G401.6 (cell line): ENCODE measurements at regions not wholly inside any gene's neighbourhood (a gene's known extent, or its start where the extent isn't known, plus 50 kb on each side); places are given as distances from the start of the nearest gene placed in this dataset.
"Not testable (repeated sequence)": the region's sequence is repeated elsewhere in the genome, so short reads cannot be mapped to it uniquely, and the experiment has no call there.

ENCODE experiments used
- FAIRE-seq: peaks from 2 replicates; lab custom pipeline; 2012; peaks lifted over from hg19 to GRCh38; lab: Jason Lieb, UNC

- FAIRE-seq: not testable (repeated sequence)
Measured at GRCh38 chr17:445839-446238, 93.2 kb upstream of the RPH3AL start, which contains the start of gene RFLNB. RFLNB (minus strand) TSS chr17:445939.

GRCh38 chr17:444879-445454 is 92.4 kb upstream of the RPH3AL start:
- no peak for FAIRE-seq

GRCh38 chr17:443109-443508 is 90.5 kb upstream of the RPH3AL start:
- no peak for FAIRE-seq

GRCh38 chr17:441155-441950 is 88.7 kb upstream of the RPH3AL start:
- FAIRE-seq: no peak

- no peak for FAIRE-seq
Measured at GRCh38 chr17:438191-438590, 85.6 kb upstream of the RPH3AL start.

GRCh38 chr17:437545-437944 is 84.9 kb upstream of the RPH3AL start:
- no peak for FAIRE-seq

GRCh38 chr17:436571-436970 is 84.0 kb upstream of the RPH3AL start:
- no peak for FAIRE-seq

- FAIRE-seq: not testable (repeated sequence)
Measured at GRCh38 chr17:432471-432870, 79.9 kb upstream of the RPH3AL start.

GRCh38 chr17:431494-431893 is 78.9 kb upstream of the RPH3AL start:
- FAIRE-seq: no peak

GRCh38 chr17:429589-429988 is 77.0 kb upstream of the RPH3AL start:
- no peak for FAIRE-seq

GRCh38 chr17:428414-428813 is 75.8 kb upstream of the RPH3AL start:
- FAIRE-seq: no peak

GRCh38 chr17:427891-428290 is 75.3 kb upstream of the RPH3AL start:
- FAIRE-seq: no peak

- FAIRE-seq: no peak
Measured at GRCh38 chr17:427327-427726, 74.7 kb upstream of the RPH3AL start.

GRCh38 chr17:422196-422930 is 69.8 kb upstream of the RPH3AL start:
- FAIRE-seq: no peak

GRCh38 chr17:420479-421175 is 68.0 kb upstream of the RPH3AL start:
- FAIRE-seq: no peak

GRCh38 chr17:419073-419735 is 66.6 kb upstream of the RPH3AL start:
- FAIRE-seq: no peak

GRCh38 chr17:418421-418751 is 65.8 kb upstream of the RPH3AL start:
- no peak for FAIRE-seq

- FAIRE-seq: no peak
Measured at GRCh38 chr17:417691-418420, 65.2 kb upstream of the RPH3AL start.

- FAIRE-seq: no peak
Measured at GRCh38 chr17:416293-417206, 63.9 kb upstream of the RPH3AL start.

- FAIRE-seq: no peak
Measured at GRCh38 chr17:413706-414380, 61.2 kb upstream of the RPH3AL start.
